ENCODE measurements at regions not wholly inside any gene's neighbourhood (a gene's known extent, or its start where the extent isn't known, plus 50 kb on each side); places are given as distances from the start of the nearest gene placed in this dataset.

- TF ChIP-seq CTCF (IDR thresholded peaks at IDR 0.05; ENCODE audit: borderline replicate concordance, extremely low read depth, insufficient read depth): no peak
- H3K9me3 ChIP-seq (ENCODE audit: control insufficient read depth in 2 of 3, insufficient read depth in 1 of 3, low read length in 3 of 3): no peaks in the 10 kb centered on the region
- H3K27ac ChIP-seq (ENCODE audit: low read depth in 2 of 2, low read length in 2 of 2): no peak overlapping the region
- no peak for DNase-seq
- FAIRE-seq: no peak
- H3K9ac ChIP-seq (ENCODE audit: low read length in 3 of 3): no peak overlapping the region
- intact Hi-C loops (cut with DNase I): no loop called here
- H3K4me3 ChIP-seq (ENCODE audit: low read length in 3 of 3): no peak overlapping the region
- H3K36me3 ChIP-seq (ENCODE audit: control insufficient read depth in 2 of 3, insufficient read depth in 3 of 3, low read length in 3 of 3): no peaks in the 10 kb centered on the region
- no peaks in the 10 kb centered on the region for H3K4me1 ChIP-seq (ENCODE audit: control insufficient read depth in 2 of 3, insufficient read depth in 2 of 3, low read depth in 1 of 3, low read length in 3 of 3)
- H3K27me3 ChIP-seq (ENCODE audit: control insufficient read depth, insufficient read depth, low read length): no peaks in the 10 kb centered on the region
These were observed 172.8 kb downstream of the KCNA4 start for GRCh38 chr11:29844031-29844430.

- Histone ChIP-seq H3K36me3 (ENCODE audit: control insufficient read depth in 2 of 3, insufficient read depth in 3 of 3, low read length in 3 of 3) (no peaks in the 10 kb centered on the region), H3K4me1 (ENCODE audit: control insufficient read depth in 2 of 3, insufficient read depth in 2 of 3, low read depth in 1 of 3, low read length in 3 of 3) (no peaks in the 10 kb centered on the region), H3K9ac (ENCODE audit: low read length in 3 of 3) (no peak overlapping the region), H3K27me3 (ENCODE audit: control insufficient read depth, insufficient read depth, low read length) (no peaks in the 10 kb centered on the region), H3K27ac (ENCODE audit: low read depth in 2 of 2, low read length in 2 of 2) (no peak overlapping the region), H3K9me3 (ENCODE audit: control insufficient read depth in 2 of 3, insufficient read depth in 1 of 3, low read length in 3 of 3) (no peaks in the 10 kb centered on the region), H3K4me3 (ENCODE audit: low read length in 3 of 3) (no peak overlapping the region)
- DNase-seq: no peak
- no peak for FAIRE-seq
- intact Hi-C loops (cut with DNase I): no loop called here
- TF ChIP-seq CTCF (IDR thresholded peaks at IDR 0.05; ENCODE audit: borderline replicate concordance, extremely low read depth, insufficient read depth): no peak
These were observed 174.8 kb downstream of the KCNA4 start for GRCh38 chr11:29842061-29842460.

GRCh38 chr11:29826878-29827277, 190.0 kb downstream of the KCNA4 start:
- intact Hi-C loops (cut with DNase I): no loop called here
- Histone ChIP-seq H3K27ac (ENCODE audit: low read depth in 2 of 2, low read length in 2 of 2) (no peak overlapping the region), H3K9me3 (ENCODE audit: control insufficient read depth in 2 of 3, insufficient read depth in 1 of 3, low read length in 3 of 3) (no peaks in the 10 kb centered on the region), H3K27me3 (ENCODE audit: control insufficient read depth, insufficient read depth, low read length) (no peaks in the 10 kb centered on the region), H3K9ac (ENCODE audit: low read length in 3 of 3) (no peak overlapping the region), H3K4me3 (ENCODE audit: low read length in 3 of 3) (no peak overlapping the region), H3K36me3 (ENCODE audit: control insufficient read depth in 2 of 3, insufficient read depth in 3 of 3, low read length in 3 of 3) (no peaks in the 10 kb centered on the region), H3K4me1 (ENCODE audit: control insufficient read depth in 2 of 3, insufficient read depth in 2 of 3, low read depth in 1 of 3, low read length in 3 of 3) (no peaks in the 10 kb centered on the region)
- no peak for TF ChIP-seq CTCF (IDR thresholded peaks at IDR 0.05; ENCODE audit: borderline replicate concordance, extremely low read depth, insufficient read depth)
- DNase-seq: no peak
- no peak for FAIRE-seq

- no peaks in the 10 kb centered on the region for H3K4me1 ChIP-seq (ENCODE audit: control insufficient read depth in 2 of 3, insufficient read depth in 2 of 3, low read depth in 1 of 3, low read length in 3 of 3)
- no peak overlapping the region for H3K27ac ChIP-seq (ENCODE audit: low read depth in 2 of 2, low read length in 2 of 2)
- no peaks in the 10 kb centered on the region for H3K9me3 ChIP-seq (ENCODE audit: control insufficient read depth in 2 of 3, insufficient read depth in 1 of 3, low read length in 3 of 3)
- no peak for FAIRE-seq
- H3K27me3 ChIP-seq (ENCODE audit: control insufficient read depth, insufficient read depth, low read length): no peaks in the 10 kb centered on the region
- DNase-seq: no peak
- no peak overlapping the region for H3K4me3 ChIP-seq (ENCODE audit: low read length in 3 of 3)
- TF ChIP-seq CTCF (IDR thresholded peaks at IDR 0.05; ENCODE audit: borderline replicate concordance, extremely low read depth, insufficient read depth): no peak
- no peaks in the 10 kb centered on the region for H3K36me3 ChIP-seq (ENCODE audit: control insufficient read depth in 2 of 3, insufficient read depth in 3 of 3, low read length in 3 of 3)
- intact Hi-C loops (cut with DNase I): no loop called here
- no peak overlapping the region for H3K9ac ChIP-seq (ENCODE audit: low read length in 3 of 3)
These were observed 200.5 kb downstream of the KCNA4 start for GRCh38 chr11:29816359-29816758.

All from kidney (tissue), 13 donors.